T-helper 17 cell (primary cell): ENCODE measurements at regions not wholly inside any gene's neighbourhood (a gene's known extent, or its start where the extent isn't known, plus 50 kb on each side); places are given as distances from the start of the nearest gene placed in this dataset.

ENCODE experiments used
- ATAC-seq: fragments of 150-1000 bp; cut with Tn5 transposase; 2 replicates; pipeline ENCODE4 v1.10.0; 2021; ENCODE audit warnings: mild to moderate bottlenecking, moderate library complexity
- DNase-seq, 3 donors: peaks; one replicate each; pipeline versions ENCODE4 v3.0.0 to v3.0.0-alpha.2; 2020 to 2021
- H3K9me3 ChIP-seq: one replicate; pipeline ENCODE4 v1.7.0; 2013; ENCODE audit warnings: low read length, mild to moderate bottlenecking; ENCODE audit not compliant: control insufficient read depth, poor library complexity, severe bottlenecking
- H3K27ac Mint-ChIP-seq: one replicate; pipeline ENCODE4 v1.8.0; 2022; ENCODE audit warnings: mild to moderate bottlenecking, moderate library complexity, mixed read lengths
- H3K27me3 Mint-ChIP-seq: one replicate; pipeline ENCODE4 v1.8.0; 2022; ENCODE audit warnings: mixed read lengths
- H3K36me3 Mint-ChIP-seq: one replicate; pipeline ENCODE4 v1.8.0; 2022; ENCODE audit warnings: low read depth, mixed read lengths
- H3K4me1 Mint-ChIP-seq: one replicate; pipeline ENCODE4 v1.8.0; 2022; ENCODE audit warnings: mild to moderate bottlenecking, mixed read lengths
- H3K4me3 Mint-ChIP-seq: one replicate; pipeline ENCODE4 v1.8.0; 2022; ENCODE audit warnings: mild to moderate bottlenecking, moderate library complexity, mixed read lengths

DNA sequence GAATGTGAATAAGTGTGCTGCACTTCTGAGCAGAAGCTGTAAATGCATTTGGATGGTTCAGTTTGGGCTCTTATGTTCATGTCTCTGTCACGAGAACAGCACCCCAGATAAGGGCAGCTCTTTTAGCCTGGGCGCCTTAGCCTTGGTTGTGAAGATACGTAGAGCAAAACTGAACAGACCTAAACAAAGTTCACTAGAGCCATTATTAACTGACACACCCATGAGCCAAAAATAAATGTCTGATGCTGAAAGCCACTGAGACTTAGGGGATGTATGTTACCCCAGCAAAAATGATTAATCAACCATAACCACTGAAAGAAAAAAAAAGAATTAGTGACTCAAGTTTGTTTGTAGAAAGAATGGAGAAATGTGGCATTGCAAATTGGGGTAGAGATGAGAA, 343.4 kb downstream of the BCAT1 start:
- no peak overlapping the region for H3K27ac Mint-ChIP-seq
- no peak for DNase-seq
- no peak for ATAC-seq
- no peaks in the 10 kb centered on the region for H3K36me3 Mint-ChIP-seq
- no peak overlapping the region for H3K4me3 Mint-ChIP-seq
- peaks cover 5% of the 10 kb centered on the region for H3K27me3 Mint-ChIP-seq
- H3K4me1 Mint-ChIP-seq = peaks cover 2% of the 10 kb centered on the region
- H3K9me3 ChIP-seq = no peaks in the 10 kb centered on the region

DNA sequence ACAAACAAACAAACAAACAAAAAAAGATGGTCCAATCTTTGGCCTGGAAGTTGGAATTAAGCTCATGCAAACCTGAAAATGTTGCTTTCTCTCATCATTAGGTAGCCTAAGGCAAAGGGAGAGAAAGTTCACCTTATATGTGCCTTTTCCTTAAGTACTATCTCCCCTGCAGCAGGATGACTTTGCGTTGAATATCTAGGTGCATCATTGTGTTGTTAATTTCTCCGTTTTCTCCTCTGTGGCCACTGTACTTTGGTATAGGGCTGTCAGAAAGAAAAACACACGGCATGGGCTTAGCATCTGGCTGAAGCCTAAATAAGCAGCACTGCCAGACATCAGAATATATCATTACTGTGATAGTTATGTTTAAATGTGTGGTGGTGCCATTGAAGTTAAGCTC, 345.5 kb downstream of the BCAT1 start:
- no peak overlapping the region for H3K4me3 Mint-ChIP-seq

GRCh38 chr12:24600996-24601395, 347.9 kb downstream of the BCAT1 start:
- no peak overlapping the region for H3K27ac Mint-ChIP-seq
- DNase-seq = no peak
- ATAC-seq = no peak
- peaks cover 2% of the 10 kb centered on the region for H3K4me1 Mint-ChIP-seq
- H3K4me3 Mint-ChIP-seq = no peak overlapping the region
- H3K36me3 Mint-ChIP-seq = no peaks in the 10 kb centered on the region
- peaks cover 5% of the 10 kb centered on the region for H3K27me3 Mint-ChIP-seq
- H3K9me3 ChIP-seq = no peaks in the 10 kb centered on the region

More for the DNA sequence above, 345.5 kb downstream of the BCAT1 start:
- DNase-seq = no peak
- Mint-ChIP-seq H3K27me3 (peaks cover 5% of the 10 kb centered on the region), H3K36me3 (no peaks in the 10 kb centered on the region), H3K4me1 (peaks cover 2% of the 10 kb centered on the region), H3K27ac (no peak overlapping the region)
- no peak for ATAC-seq
- H3K9me3 ChIP-seq = no peaks in the 10 kb centered on the region

GRCh38 chr12:24600551-24600950, 348.4 kb downstream of the BCAT1 start:
- no peak overlapping the region for H3K27ac Mint-ChIP-seq
- no peak overlapping the region for H3K4me3 Mint-ChIP-seq
- no peak for DNase-seq
- H3K36me3 Mint-ChIP-seq = no peaks in the 10 kb centered on the region
- no peaks in the 10 kb centered on the region for H3K9me3 ChIP-seq
- ATAC-seq = no peak
- H3K4me1 Mint-ChIP-seq = peaks cover 2% of the 10 kb centered on the region
- peaks cover 5% of the 10 kb centered on the region for H3K27me3 Mint-ChIP-seq

DNA sequence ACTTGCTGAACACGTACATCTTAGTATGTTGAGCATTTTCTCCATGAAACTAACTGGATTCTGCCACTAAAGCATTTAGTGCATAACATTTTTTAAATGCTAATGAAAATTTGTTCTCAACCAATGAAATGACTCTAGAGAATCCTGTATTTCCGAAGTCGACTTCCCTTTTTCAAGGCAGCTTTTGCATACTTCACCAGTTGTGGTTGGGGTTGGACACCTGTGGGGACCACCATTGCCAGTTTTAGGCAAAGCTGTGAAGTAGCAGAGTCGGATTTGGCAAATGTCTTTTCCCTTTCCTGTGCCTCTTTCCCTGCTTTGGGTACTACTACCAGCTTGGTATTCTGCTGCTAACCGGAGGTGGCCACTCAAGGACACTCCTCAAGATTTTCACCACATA, 349.2 kb downstream of the BCAT1 start:
- DNase-seq (no peak), ATAC-seq (no peak)
- peaks cover 5% of the 10 kb centered on the region for H3K27me3 Mint-ChIP-seq
- no peaks in the 10 kb centered on the region for H3K36me3 Mint-ChIP-seq
- no peak overlapping the region for H3K27ac Mint-ChIP-seq
- H3K4me1 Mint-ChIP-seq = peaks cover 2% of the 10 kb centered on the region
- H3K9me3 ChIP-seq = no peaks in the 10 kb centered on the region
- H3K4me3 Mint-ChIP-seq = no peak overlapping the region

DNA sequence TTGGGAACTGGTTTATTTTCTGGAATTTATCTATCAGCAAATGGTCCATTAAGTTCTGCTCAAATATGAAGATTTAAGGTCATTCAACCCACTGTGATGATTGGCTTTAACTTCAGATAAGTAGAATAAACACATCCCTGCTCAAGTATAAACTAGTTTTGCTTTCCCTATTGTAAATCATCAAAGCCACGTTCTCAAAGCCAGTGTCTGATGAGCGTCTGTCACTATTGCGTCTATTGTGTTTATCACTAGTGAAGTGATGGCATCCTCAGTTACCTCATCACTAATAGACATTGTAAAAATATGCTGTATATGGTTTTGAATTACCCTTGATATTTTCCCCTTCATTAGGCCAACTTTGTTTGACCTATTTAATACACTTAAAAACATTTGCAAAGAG, 351.3 kb downstream of the BCAT1 start:
- Mint-ChIP-seq H3K27ac (no peak overlapping the region), H3K4me1 (peaks cover 2% of the 10 kb centered on the region), H3K4me3 (no peak overlapping the region), H3K36me3 (no peaks in the 10 kb centered on the region), H3K27me3 (peaks cover 5% of the 10 kb centered on the region)
- DNase-seq (no peak), ATAC-seq (no peak)
- H3K9me3 ChIP-seq = no peaks in the 10 kb centered on the region

DNA sequence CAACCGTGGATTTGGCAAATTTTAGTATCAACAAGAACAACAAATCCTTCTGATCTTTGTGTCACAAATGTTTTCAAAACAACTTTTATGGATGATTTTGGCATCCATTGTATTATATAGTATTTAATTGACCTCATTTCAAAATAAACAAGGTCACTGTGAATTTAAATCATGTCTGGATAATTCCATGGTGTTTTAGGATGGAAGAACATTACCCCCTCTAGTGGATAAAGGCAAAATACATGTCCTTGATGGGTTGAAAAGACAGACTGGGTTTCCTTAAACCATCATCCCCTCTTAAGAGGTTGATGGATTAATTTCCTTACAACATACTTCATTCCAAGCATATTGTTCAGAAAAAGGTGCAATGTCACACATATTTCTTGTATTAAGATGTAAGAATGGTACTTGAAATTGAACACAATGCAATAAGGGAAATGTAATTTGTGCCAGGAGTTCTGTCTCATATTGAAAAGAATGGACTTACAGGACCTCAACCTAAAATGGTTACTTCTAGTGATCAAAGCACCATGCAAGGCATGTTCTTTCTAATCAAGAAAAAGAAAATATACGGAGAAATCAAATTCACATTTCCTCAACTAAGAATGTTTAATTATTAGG, 352.0 kb downstream of the BCAT1 start:
- Mint-ChIP-seq H3K27ac (no peak overlapping the region), H3K27me3 (peaks cover 5% of the 10 kb centered on the region), H3K36me3 (no peaks in the 10 kb centered on the region), H3K4me1 (peaks cover 2% of the 10 kb centered on the region), H3K4me3 (no peak overlapping the region)
- ATAC-seq (no peak), DNase-seq (no peak)
- no peaks in the 10 kb centered on the region for H3K9me3 ChIP-seq

GRCh38 chr12:24595652-24596235, 353.2 kb downstream of the BCAT1 start:
- peaks cover 2% of the 10 kb centered on the region for H3K27me3 Mint-ChIP-seq
- ATAC-seq (no peak), DNase-seq (no peak)
- H3K36me3 Mint-ChIP-seq = no peaks in the 10 kb centered on the region
- peaks cover under 1% of the 10 kb centered on the region for H3K4me1 Mint-ChIP-seq
- H3K27ac Mint-ChIP-seq = no peak overlapping the region
- H3K4me3 Mint-ChIP-seq = no peak overlapping the region
- H3K9me3 ChIP-seq = no peaks in the 10 kb centered on the region

- ATAC-seq = no peak
- Mint-ChIP-seq H3K36me3 (no peaks in the 10 kb centered on the region), H3K4me1 (no peaks in the 10 kb centered on the region), H3K27ac (no peak overlapping the region), H3K27me3 (no peaks in the 10 kb centered on the region), H3K4me3 (no peak overlapping the region)
- no peak for DNase-seq
- H3K9me3 ChIP-seq = no peaks in the 10 kb centered on the region
Observed at GRCh38 chr12:24591715-24592440, 357.0 kb downstream of the BCAT1 start.

DNA sequence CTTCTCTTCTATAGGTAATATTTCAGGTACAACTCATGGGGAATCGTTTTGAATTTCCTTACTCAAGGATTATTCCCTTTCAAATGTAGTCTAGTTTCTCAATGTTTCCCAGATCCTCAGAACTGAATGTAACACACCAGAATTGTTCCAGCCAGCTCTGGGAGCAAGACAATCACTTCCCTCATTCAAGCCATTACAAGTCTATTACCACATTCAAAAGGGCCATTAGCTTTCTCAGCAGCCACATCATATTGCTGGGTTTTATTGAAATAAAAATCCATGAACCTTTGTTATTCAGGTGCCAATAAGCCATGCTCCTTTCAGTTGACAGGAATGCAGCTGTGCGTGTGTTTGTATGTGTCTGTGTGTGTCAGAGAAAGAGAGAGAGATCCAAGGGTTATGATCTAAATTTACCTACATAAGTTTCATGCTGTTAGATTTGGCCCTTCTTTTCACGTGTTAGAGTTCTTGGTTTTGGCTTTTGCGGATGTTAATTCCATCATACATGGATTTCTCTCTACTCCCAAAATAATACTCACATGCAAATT, 357.7 kb downstream of the BCAT1 start:
- H3K27me3 Mint-ChIP-seq = no peaks in the 10 kb centered on the region
- ATAC-seq = no peak
- H3K36me3 Mint-ChIP-seq = no peaks in the 10 kb centered on the region
- no peaks in the 10 kb centered on the region for H3K4me1 Mint-ChIP-seq
- no peak overlapping the region for H3K27ac Mint-ChIP-seq
- no peaks in the 10 kb centered on the region for H3K9me3 ChIP-seq
- DNase-seq = no peak
- H3K4me3 Mint-ChIP-seq = no peak overlapping the region

DNA sequence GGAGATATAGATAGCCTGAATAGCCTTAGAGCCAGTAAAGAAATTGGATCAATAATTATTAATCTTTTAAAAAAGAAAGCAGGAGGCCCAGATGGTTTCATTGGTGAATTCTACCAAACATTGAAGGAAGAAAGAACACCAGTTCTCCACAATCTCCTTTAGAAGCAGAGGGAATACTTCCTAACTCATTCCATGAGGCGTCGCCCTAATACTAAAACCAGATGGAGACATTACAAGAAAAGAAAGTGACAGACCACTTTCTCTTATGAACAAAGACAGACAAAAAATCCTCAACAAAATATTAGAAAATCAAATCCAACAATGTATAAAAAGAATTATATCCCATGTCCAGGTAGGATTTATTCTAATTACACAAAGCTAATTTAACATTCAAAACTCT, 362.6 kb downstream of the BCAT1 start:
- no peaks in the 10 kb centered on the region for H3K9me3 ChIP-seq
- no peak for ATAC-seq
- no peaks in the 10 kb centered on the region for H3K36me3 Mint-ChIP-seq
- H3K4me3 Mint-ChIP-seq = no peak overlapping the region
- H3K27me3 Mint-ChIP-seq = no peaks in the 10 kb centered on the region
- H3K27ac Mint-ChIP-seq = no peak overlapping the region
- no peaks in the 10 kb centered on the region for H3K4me1 Mint-ChIP-seq
- no peak for DNase-seq

DNA sequence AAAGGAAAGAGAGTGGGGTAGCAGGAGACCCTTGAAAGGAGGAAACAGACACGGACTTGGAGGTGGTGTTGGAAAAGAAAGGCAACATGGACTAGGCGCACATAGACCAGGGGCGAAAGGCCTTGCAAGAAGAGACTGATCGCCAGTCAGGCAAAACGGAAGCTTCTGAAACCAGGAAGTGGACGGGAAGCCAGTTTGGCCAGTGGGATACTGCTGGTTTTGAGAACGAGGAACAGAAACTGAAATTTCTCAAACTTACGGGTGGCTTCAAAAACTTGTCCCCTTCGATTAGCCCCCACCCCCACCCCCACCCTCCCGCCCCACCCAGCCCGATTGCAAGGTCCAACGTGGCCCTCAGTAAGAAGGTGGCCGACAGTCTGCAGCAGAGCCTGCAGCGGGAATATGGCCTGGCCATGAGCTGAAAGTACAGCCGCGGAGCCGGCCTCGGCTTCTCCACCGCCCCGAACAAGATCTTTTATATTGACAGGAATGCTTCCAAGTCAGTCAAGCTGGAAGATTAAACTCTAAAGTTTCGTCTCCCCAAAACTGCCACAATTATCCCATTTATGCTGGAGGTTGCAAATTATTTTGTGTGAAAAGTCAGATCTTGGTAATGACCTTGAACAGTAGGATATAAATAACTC, 364.7 kb downstream of the BCAT1 start:
- no peaks in the 10 kb centered on the region for H3K9me3 ChIP-seq
- Mint-ChIP-seq H3K4me1 (no peaks in the 10 kb centered on the region), H3K27ac (no peak overlapping the region), H3K4me3 (no peak overlapping the region), H3K27me3 (no peaks in the 10 kb centered on the region), H3K36me3 (no peaks in the 10 kb centered on the region)
- DNase-seq (no peak), ATAC-seq (no peak)

- ATAC-seq = no peak
- no peaks in the 10 kb centered on the region for H3K4me1 Mint-ChIP-seq
Observed at GRCh38 chr12:24582954-24583601, 365.8 kb downstream of the BCAT1 start.

More at GRCh38 chr12:24582954-24583601, 365.8 kb downstream of the BCAT1 start:
- no peaks in the 10 kb centered on the region for H3K27me3 Mint-ChIP-seq
- H3K4me3 Mint-ChIP-seq = no peak overlapping the region
- peaks cover 2% of the 10 kb centered on the region for H3K9me3 ChIP-seq
- H3K36me3 Mint-ChIP-seq = no peaks in the 10 kb centered on the region
- no peak for DNase-seq
- H3K27ac Mint-ChIP-seq = no peak overlapping the region
